HL-60 (cell line): ENCODE measurements at regions not wholly inside any gene's neighbourhood (a gene's known extent, or its start where the extent isn't known, plus 50 kb on each side); places are given as distances from the start of the nearest gene placed in this dataset.

Source experiments
- CTCF ChIP-seq: IDR thresholded peaks from one replicate; pipeline ENCODE4 v1.5.1; 2011; ENCODE audit warnings: low read length, control low read depth, inconsistent platforms; ENCODE audit not compliant: insufficient read depth
- POLR2AphosphoS5 ChIP-seq: IDR thresholded peaks from 2 replicates; pipeline ENCODE4 v1.6.1; 2012; ENCODE audit warnings: low read depth
- REST ChIP-seq: IDR thresholded peaks from 2 replicates; pipeline ENCODE4 v1.6.1; 2012; ENCODE audit warnings: low read depth; ENCODE audit not compliant: insufficient replicate concordance

- TF ChIP-seq CTCF (no peak), REST (no peak), POLR2AphosphoS5 (no peak)
These were observed 761.0 kb downstream of the EFNA5 start for GRCh38 chr5:106909716-106910115.
